OCI-LY7 (cell line): ENCODE measurements at regions not wholly inside any gene's neighbourhood (a gene's known extent, or its start where the extent isn't known, plus 50 kb on each side); places are given as distances from the start of the nearest gene placed in this dataset.

Source experiments
- BruUV-seq: library from RNA; stranded (reverse); fragments of 400-500 nt; replicated peaks from 2 replicates; lab custom pipeline; 2021; lab: Mats Ljungman, UMichigan
- CTCF ChIA-PET: fragments of 300-600 bp; sonication (Branson Sonifier 250); formaldehyde crosslinking; loops from one replicate; lab custom pipeline; 2022; ENCODE audit warnings: antibody characterized with exemption; ENCODE audit not compliant: unreplicated experiment; lab: Charles Lee
- POLR2A ChIA-PET: fragments of 300-600 bp; sonication (Branson Sonifier 250); formaldehyde crosslinking; loops from one replicate; lab custom pipeline; 2022; ENCODE audit warnings: antibody characterized with exemption; lab: Charles Lee
- DNase-seq: peaks from one replicate; pipeline ENCODE4 v3.0.0-alpha.2; 2015; ENCODE audit warnings: low spot score
- H2AFZ ChIP-seq: fragments of 200-600 bp; sonication (generic), shearing (Covaris generic); 2 replicates; pipeline ENCODE4 v1.6.1; 2014; ENCODE audit warnings: mild to moderate bottlenecking, antibody characterized with exemption, low read length, moderate library complexity
- H3K27ac ChIP-seq: fragments of 200-600 bp; sonication (generic); 2 replicates; pipeline ENCODE4 v1.5.1; 2014; ENCODE audit warnings: mixed run types, low read depth, mild to moderate bottlenecking, moderate library complexity, low read length, inconsistent platforms; ENCODE audit not compliant: poor library complexity, severe bottlenecking
- H3K36me3 ChIP-seq: fragments of 200-600 bp; sonication (generic); 2 replicates; pipeline ENCODE4 v1.6.1; 2014; ENCODE audit warnings: mild to moderate bottlenecking, antibody characterized with exemption, low read length, moderate library complexity, mixed read lengths; ENCODE audit not compliant: insufficient read depth
- H3K4me1 ChIP-seq: fragments of 200-600 bp; sonication (generic); 2 replicates; pipeline ENCODE4 v1.5.1; 2014; ENCODE audit warnings: mild to moderate bottlenecking, low read length; ENCODE audit not compliant: insufficient read depth, poor library complexity, severe bottlenecking
- H3K4me2 ChIP-seq: fragments of 200-600 bp; sonication (generic); 2 replicates; pipeline ENCODE4 v1.6.1; 2014; ENCODE audit warnings: mild to moderate bottlenecking, low read length
- H3K4me3 ChIP-seq: fragments of 200-600 bp; sonication (generic); 2 replicates; pipeline ENCODE4 v1.5.1; 2014; ENCODE audit warnings: mild to moderate bottlenecking, low read depth, low read length; ENCODE audit not compliant: poor library complexity, severe bottlenecking
- H3K79me2 ChIP-seq: fragments of 200-600 bp; sonication (generic); 2 replicates; pipeline ENCODE4 v1.6.1; 2016; ENCODE audit warnings: low read depth, mild to moderate bottlenecking, low read length, moderate library complexity, mixed read lengths; ENCODE audit not compliant: insufficient read depth
- H3K9me2 ChIP-seq: fragments of 200-600 bp; sonication (generic); 2 replicates; pipeline ENCODE4 v1.6.1; 2016; ENCODE audit warnings: mild to moderate bottlenecking, low read length, mixed read lengths; ENCODE audit not compliant: insufficient read depth
- H3K9me3 ChIP-seq: fragments of 200-600 bp; sonication (generic); 2 replicates; pipeline ENCODE4 v1.6.1; 2014; ENCODE audit warnings: mild to moderate bottlenecking, mixed run types, low read length, mixed read lengths
- H4K20me1 ChIP-seq: fragments of 200-600 bp; sonication (generic); 2 replicates; pipeline ENCODE4 v1.6.1; 2014; ENCODE audit warnings: mild to moderate bottlenecking, antibody characterized with exemption, low read length, moderate library complexity, mixed read lengths; ENCODE audit not compliant: insufficient read depth
- CTCF ChIP-seq: fragments of 200-600 bp; sonication (generic); conservative IDR thresholded peaks from 2 replicates; pipeline ENCODE4 v1.5.1; 2014; ENCODE audit warnings: mild to moderate bottlenecking, antibody characterized with exemption, low read length, moderate library complexity, mixed read lengths
- EZH2phosphoT487 ChIP-seq: fragments of 200-600 bp; sonication (generic); IDR thresholded peaks from 2 replicates; pipeline ENCODE4 v1.6.1; 2018; ENCODE audit warnings: low read depth, borderline replicate concordance, mild to moderate bottlenecking, mixed run types, antibody characterized with exemption, low read length, moderate library complexity, mixed read lengths
- intact Hi-C: fragments of 100-400 bp; cut with micrococcal nuclease; formaldehyde crosslinking; loops from one replicate; pipeline ENCODE4 v1.10.0; 2022; ENCODE audit not compliant: unreplicated experiment

GRCh38 chr7:119197172-119197876, 972.8 kb downstream of the ANKRD7 start:
- ChIA-PET POLR2A (no interaction called here), CTCF (no interaction called here)
- DNase-seq = no peak
- Histone ChIP-seq H3K36me3 (no peaks in the 10 kb centered on the region), H3K4me1 (no peaks in the 10 kb centered on the region), H3K9me3 (no peaks in the 10 kb centered on the region), H3K9me2 (no peaks in the 10 kb centered on the region), H3K27ac (no peak overlapping the region), H4K20me1 (no peaks in the 10 kb centered on the region), H3K4me3 (no peak overlapping the region), H3K4me2 (no peak overlapping the region), H2AFZ (no peak overlapping the region), H3K79me2 (no peaks in the 10 kb centered on the region)
- intact Hi-C loops = no loop called here
- BruUV-seq = no TSS peak
- TF ChIP-seq EZH2phosphoT487 = no peak
- TF ChIP-seq CTCF = no peak

- no peaks in the 10 kb centered on the region for H3K4me1 ChIP-seq
- POLR2A ChIA-PET = interaction anchor here (0.7 kb wide), 1 partner anchor 1411 kb away, joined by 3 read pairs; no protein-coding TSS in a partner anchor
Measured at GRCh38 chr7:119197877-119198527, 973.5 kb downstream of the ANKRD7 start.

More at GRCh38 chr7:119197877-119198527, 973.5 kb downstream of the ANKRD7 start:
- CTCF ChIA-PET = no interaction called here
- intact Hi-C loops = no loop called here
- Histone ChIP-seq H3K79me2 (no peaks in the 10 kb centered on the region), H3K9me2 (no peaks in the 10 kb centered on the region), H3K4me3 (no peak overlapping the region), H3K9me3 (no peaks in the 10 kb centered on the region), H3K27ac (no peak overlapping the region), H3K36me3 (no peaks in the 10 kb centered on the region), H3K4me2 (no peak overlapping the region), H4K20me1 (no peaks in the 10 kb centered on the region), H2AFZ (no peak overlapping the region)
- DNase-seq = peak; percentile 59
- no TSS peak for BruUV-seq
- TF ChIP-seq EZH2phosphoT487 (no peak), CTCF (peak; percentile 83)
